KMS-11 (cell line): ENCODE measurements at regions not wholly inside any gene's neighbourhood (a gene's known extent, or its start where the extent isn't known, plus 50 kb on each side); places are given as distances from the start of the nearest gene placed in this dataset.

Experiments
- H2AFZ ChIP-seq: fragments of 200-600 bp; sonication (generic); 2 replicates; pipeline ENCODE4 v1.6.1; 2016; ENCODE audit warnings: antibody characterized with exemption, mixed run types, low read depth
- H3K27ac ChIP-seq: fragments of 200-600 bp; sonication (generic); 2 replicates; pipeline ENCODE4 v1.6.1; 2016; ENCODE audit warnings: mild to moderate bottlenecking, mixed run types
- H3K27me3 ChIP-seq: fragments of 200-600 bp; sonication (generic); 2 replicates; pipeline ENCODE4 v1.6.1; 2017; ENCODE audit warnings: mild to moderate bottlenecking, low read depth, mixed run types, moderate library complexity; ENCODE audit not compliant: insufficient read depth
- H3K36me3 ChIP-seq: fragments of 200-600 bp; sonication (generic); 2 replicates; pipeline ENCODE4 v1.6.1; 2017; ENCODE audit warnings: mild to moderate bottlenecking, mixed run types; ENCODE audit not compliant: insufficient read depth
- H3K4me1 ChIP-seq: fragments of 200-600 bp; sonication (generic); 2 replicates; pipeline ENCODE4 v1.6.1; 2016; ENCODE audit warnings: mild to moderate bottlenecking, low read depth, mixed run types; ENCODE audit not compliant: poor library complexity, severe bottlenecking
- H3K4me2 ChIP-seq: fragments of 200-600 bp; sonication (generic); 2 replicates; pipeline ENCODE4 v1.7.0; 2016; ENCODE audit warnings: mild to moderate bottlenecking, mixed run types
- H3K4me3 ChIP-seq: fragments of 200-600 bp; sonication (generic); IDR thresholded peaks from 2 replicates; pipeline ENCODE4 v1.6.1; 2017; ENCODE audit warnings: low read depth, low read length, mixed read lengths; ENCODE audit not compliant: insufficient read depth
- H3K79me2 ChIP-seq: fragments of 200-600 bp; sonication (generic); 2 replicates; pipeline ENCODE4 v1.6.1; 2016; ENCODE audit warnings: low read depth, mixed run types; ENCODE audit not compliant: insufficient read depth
- H3K9ac ChIP-seq: fragments of 200-600 bp; sonication (generic); 2 replicates; pipeline ENCODE4 v1.6.1; 2016; ENCODE audit warnings: mild to moderate bottlenecking, mixed run types
- H4K20me1 ChIP-seq: fragments of 200-600 bp; sonication (generic); 2 replicates; pipeline ENCODE4 v1.6.1; 2016; ENCODE audit warnings: mild to moderate bottlenecking, mixed run types; ENCODE audit not compliant: insufficient read depth
- CTCF ChIP-seq: fragments of 200-600 bp; sonication (generic); conservative IDR thresholded peaks from 2 replicates; pipeline ENCODE4 v1.6.1; 2017; ENCODE audit warnings: low read depth, mild to moderate bottlenecking, antibody characterized with exemption, low read length, moderate library complexity, mixed read lengths

- H2AFZ ChIP-seq: no peak overlapping the region
- no peak overlapping the region for H3K9ac ChIP-seq
- H3K4me2 ChIP-seq: no peak overlapping the region
- no peaks in the 10 kb centered on the region for H3K27me3 ChIP-seq
- TF ChIP-seq CTCF: no peak
- H4K20me1 ChIP-seq: no peaks in the 10 kb centered on the region
- H3K27ac ChIP-seq: no peak overlapping the region
- peaks cover 8% of the 10 kb centered on the region for H3K4me1 ChIP-seq
- H3K79me2 ChIP-seq: no peaks in the 10 kb centered on the region
- H3K4me3 ChIP-seq: no peak overlapping the region
- no peaks in the 10 kb centered on the region for H3K36me3 ChIP-seq
Measured at GRCh38 chr3:194906970-194907629, 221.4 kb downstream of the FAM43A start.

GRCh38 chr3:194907811-194908210 lies 222.1 kb downstream of the FAM43A start:
- Histone ChIP-seq H3K27me3 (no peaks in the 10 kb centered on the region), H3K4me3 (no peak overlapping the region), H3K27ac (no peak overlapping the region), H3K36me3 (no peaks in the 10 kb centered on the region), H3K79me2 (no peaks in the 10 kb centered on the region), H2AFZ (no peak overlapping the region), H4K20me1 (no peaks in the 10 kb centered on the region), H3K4me2 (no peak overlapping the region), H3K9ac (no peak overlapping the region), H3K4me1 (peaks cover 8% of the 10 kb centered on the region)
- no peak for TF ChIP-seq CTCF

- no peak overlapping the region for H3K4me3 ChIP-seq
- no peaks in the 10 kb centered on the region for H4K20me1 ChIP-seq
- H3K9ac ChIP-seq: no peak overlapping the region
- H3K4me1 ChIP-seq: peaks cover 8% of the 10 kb centered on the region
- H3K36me3 ChIP-seq: no peaks in the 10 kb centered on the region
- H2AFZ ChIP-seq: no peak overlapping the region
- H3K27ac ChIP-seq: no peak overlapping the region
- no peak overlapping the region for H3K4me2 ChIP-seq
- H3K79me2 ChIP-seq: no peaks in the 10 kb centered on the region
- no peaks in the 10 kb centered on the region for H3K27me3 ChIP-seq
- TF ChIP-seq CTCF: no peak
Measured at GRCh38 chr3:194908496-194908895, 222.8 kb downstream of the FAM43A start.

- H2AFZ ChIP-seq: no peak overlapping the region
Measured at GRCh38 chr3:194908972-194909371, 223.3 kb downstream of the FAM43A start.

More at GRCh38 chr3:194908972-194909371, 223.3 kb downstream of the FAM43A start:
- H3K4me2 ChIP-seq: no peak overlapping the region
- H3K79me2 ChIP-seq: no peaks in the 10 kb centered on the region
- no peak overlapping the region for H3K9ac ChIP-seq
- peaks cover 8% of the 10 kb centered on the region for H3K4me1 ChIP-seq
- TF ChIP-seq CTCF: no peak
- no peaks in the 10 kb centered on the region for H3K36me3 ChIP-seq
- no peaks in the 10 kb centered on the region for H4K20me1 ChIP-seq
- no peak overlapping the region for H3K4me3 ChIP-seq
- H3K27me3 ChIP-seq: no peaks in the 10 kb centered on the region
- no peak overlapping the region for H3K27ac ChIP-seq
